ENCODE measurements at regions not wholly inside any gene's neighbourhood (a gene's known extent, or its start where the extent isn't known, plus 50 kb on each side); places are given as distances from the start of the nearest gene placed in this dataset.

DNA sequence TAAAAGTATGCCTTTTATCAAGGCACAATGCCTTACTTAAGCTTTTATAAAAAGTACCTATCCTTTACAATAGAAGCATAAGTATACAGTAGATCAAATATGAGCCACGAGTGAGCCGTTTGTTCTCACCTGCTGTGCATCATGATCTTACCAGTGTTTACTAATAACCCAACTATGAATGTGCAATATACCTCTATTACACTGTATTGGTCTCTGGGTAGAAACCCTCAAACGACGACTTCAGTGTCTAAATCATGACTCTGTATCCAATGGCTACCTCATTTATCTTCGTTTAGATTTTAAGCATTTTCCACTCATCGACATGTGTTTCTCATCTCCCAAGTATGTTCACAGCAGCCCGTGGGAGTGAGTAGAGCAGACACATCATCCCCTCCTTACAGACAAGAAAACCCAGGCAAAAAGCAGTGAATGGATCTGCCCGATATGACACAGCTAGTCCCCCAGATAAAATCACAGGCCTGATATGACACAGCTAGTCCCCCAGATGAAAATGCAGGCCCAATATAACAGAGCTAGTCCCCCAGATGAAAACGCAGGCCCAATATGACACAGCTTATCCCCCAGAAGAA, 279.8 kb downstream of the TNS1 start:
- no peak for DNase-seq (ENCODE audit: low read depth in 2 of 2)

DNA sequence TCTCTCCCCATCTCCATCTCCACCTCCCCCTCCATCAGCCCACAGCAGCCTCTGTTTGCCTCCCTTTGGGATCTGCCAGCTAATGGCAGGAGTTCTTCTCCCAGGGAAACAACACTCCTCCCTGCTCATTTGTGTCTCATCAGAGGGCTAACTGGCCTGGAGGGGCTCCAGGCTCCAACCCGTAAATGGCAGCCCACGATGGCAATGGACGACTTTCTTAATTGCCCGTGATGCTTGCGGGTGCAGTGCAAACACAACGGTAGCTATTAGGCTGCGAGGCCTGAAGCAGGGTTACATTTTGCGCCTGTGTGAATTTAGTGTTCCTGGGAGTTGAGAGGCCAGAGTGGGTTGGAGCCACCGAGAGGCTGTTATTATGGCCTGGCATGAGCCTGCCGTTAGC, 285.1 kb downstream of the TNS1 start:
- no peak for DNase-seq (ENCODE audit: low read depth in 2 of 2)

DNA sequence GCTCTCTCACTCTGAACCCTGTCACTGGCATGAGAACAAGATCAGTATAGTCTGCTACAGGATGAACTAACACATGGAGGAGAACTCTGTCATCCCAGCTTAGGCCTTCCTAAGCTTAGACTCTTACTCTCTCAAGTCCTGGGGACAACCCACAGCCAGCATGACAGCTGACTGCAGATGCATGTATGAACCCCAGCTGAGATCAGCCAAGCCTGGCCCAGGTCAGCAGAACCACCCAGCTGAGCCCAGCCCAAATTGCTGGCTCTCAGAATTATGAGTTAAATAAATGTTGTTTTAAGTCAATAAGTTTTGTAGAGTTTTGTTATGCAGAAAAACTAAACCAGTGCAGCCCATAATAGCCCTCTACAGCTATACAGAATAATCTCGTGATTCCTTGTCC, 287.3 kb downstream of the TNS1 start:
- DNase-seq (ENCODE audit: low read depth in 2 of 2) = no peak

DNA sequence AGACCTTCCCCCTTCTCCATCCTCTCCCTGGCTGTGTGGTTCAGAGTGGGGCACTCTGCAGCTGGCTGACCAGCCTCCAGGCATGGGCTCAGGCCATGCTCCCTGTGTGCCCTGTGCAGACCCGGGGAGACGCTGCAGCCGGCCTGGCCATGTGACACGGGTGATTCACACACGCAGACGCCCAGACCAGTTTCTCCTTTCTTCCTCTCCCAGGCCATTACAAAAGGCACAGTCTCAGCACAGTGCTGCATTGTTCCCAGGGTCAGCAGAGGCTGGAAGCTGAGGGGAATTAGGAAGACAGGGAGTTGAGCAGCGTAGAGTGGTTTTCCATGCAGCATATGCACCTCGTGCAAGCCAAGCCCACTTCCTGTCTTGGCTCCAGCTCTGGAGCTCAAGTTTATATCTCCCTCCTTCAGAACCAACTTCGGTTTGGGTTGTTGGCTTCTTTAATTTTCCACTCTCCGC, 288.5 kb downstream of the TNS1 start:
- DNase-seq (ENCODE audit: low read depth in 2 of 2) = no peak

DNA sequence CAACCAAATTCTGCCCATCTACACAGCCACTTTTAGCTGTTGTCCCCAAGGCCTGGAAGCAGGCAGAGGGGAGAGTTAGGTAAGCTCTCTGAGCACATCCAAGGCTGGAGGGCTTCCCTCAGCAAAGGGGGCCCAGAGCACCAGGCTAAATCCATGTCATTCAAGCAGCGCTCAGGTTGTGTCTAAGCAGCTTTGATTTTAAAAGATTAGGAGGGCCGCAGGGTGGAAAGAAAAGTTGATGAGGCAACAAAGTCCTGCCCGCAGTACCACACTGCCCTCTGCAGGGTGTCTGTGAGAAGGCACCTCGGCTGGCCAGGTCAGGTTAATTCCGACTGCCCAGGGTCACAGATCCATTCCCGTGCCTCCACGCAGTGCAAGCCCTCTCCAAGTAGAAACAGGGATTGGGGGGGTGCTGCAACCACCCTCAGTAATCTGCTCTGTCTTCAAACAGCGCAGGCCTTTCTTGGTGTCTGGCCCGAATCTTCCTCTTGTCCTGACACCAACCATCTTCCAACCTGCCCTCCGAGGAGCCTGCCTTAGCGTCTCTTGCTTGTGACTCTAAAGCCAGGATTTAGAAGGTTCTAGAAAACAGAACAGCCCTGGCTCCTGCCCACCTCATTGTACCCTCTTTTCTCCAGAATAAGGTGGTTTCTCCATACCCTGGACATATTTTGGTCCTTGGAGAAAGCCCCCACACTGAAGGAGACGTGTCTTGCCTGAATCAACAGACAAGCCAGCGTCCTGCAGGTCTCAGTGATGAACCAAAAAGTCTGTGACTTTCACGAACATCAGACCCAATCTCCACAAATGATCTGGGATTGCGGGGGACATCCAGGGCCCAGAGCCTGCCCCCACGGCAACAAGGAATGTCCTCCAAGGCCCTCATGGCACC, 289.2 kb downstream of the TNS1 start:
- peak; percentile 22 to 29 for DNase-seq (ENCODE audit: low read depth in 2 of 2)

GRCh38 chr2:217712431-217712830, 290.4 kb downstream of the TNS1 start:
- no peak for DNase-seq (ENCODE audit: low read depth in 2 of 2)

GRCh38 chr2:217711188-217711587, 291.6 kb downstream of the TNS1 start:
- DNase-seq (ENCODE audit: low read depth in 2 of 2) = no peak

DNA sequence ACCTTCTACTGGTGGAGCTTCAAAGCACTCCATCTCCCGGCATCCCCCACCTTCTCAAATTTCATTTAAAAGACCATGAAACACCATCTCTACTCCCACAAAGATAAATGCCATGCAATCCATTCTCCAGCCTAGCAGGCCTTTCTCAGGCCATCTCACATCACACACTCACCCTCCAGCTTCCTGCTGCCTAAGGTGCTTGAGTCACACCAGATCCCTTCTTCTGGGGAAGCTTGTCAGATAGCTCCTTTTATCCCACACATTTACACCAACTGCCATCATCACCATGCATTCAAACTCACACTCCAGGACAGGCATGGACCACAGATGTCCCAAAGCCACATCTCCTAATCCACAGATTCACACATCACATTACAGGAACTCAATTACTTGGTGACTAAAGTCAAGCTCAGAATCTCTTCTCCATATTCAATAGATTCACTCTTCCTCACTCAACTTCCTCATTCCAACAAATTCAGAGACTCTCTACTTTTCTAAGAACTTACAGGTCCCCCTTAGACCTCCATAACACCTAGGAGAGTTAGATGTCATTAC, 292.5 kb downstream of the TNS1 start:
- no peak for DNase-seq (ENCODE audit: low read depth in 2 of 2)

- DNase-seq (ENCODE audit: low read depth in 2 of 2) = no peak
Observed at GRCh38 chr2:217709478-217710210, 293.2 kb downstream of the TNS1 start.

DNA sequence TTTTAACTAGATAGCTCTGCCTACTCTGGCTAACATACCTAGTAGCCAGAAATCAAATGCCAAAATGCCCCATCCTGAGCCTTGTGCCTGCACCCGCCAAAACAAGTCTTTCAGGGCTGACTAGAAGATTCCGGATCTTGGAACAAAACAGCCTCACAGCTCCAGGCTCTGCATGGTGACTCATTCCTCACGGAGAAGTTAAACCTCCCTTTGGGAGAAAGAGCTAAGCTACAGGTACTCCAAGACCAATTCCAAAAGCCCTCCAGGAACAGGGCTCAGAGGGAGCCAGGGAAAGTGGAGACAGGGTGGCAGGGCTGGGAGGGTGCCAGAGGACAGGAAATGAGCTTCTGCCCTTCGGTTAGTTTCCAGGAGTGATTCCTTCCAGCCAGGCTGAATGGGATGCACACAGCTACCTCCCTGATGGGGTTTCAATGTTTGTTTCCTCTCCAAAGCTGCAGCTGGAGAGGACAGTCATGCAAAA, 295.6 kb downstream of the TNS1 start:
- DNase-seq (ENCODE audit: low read depth in 2 of 2) = no peak

DNA sequence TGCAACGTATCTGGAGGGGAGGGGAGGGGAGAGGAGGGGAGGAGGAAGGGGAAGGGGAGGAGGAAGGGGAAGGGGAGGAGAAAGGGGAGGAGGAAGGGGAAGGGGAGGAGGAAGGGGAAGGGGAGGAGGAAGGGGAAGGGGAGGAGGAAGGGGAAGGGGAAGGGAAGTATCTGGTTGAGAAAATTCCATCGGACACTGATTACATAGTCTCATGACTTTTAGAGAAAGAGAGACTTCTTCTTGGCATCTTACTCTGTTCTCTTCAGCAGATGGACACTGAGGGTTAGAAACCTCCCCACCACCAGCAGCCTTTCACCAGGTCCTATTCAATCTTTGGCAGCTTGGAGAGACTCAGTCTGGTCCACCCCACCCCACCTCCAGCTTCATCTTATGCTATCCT, 296.3 kb downstream of the TNS1 start:
- no peak for DNase-seq (ENCODE audit: low read depth in 2 of 2)

DNA sequence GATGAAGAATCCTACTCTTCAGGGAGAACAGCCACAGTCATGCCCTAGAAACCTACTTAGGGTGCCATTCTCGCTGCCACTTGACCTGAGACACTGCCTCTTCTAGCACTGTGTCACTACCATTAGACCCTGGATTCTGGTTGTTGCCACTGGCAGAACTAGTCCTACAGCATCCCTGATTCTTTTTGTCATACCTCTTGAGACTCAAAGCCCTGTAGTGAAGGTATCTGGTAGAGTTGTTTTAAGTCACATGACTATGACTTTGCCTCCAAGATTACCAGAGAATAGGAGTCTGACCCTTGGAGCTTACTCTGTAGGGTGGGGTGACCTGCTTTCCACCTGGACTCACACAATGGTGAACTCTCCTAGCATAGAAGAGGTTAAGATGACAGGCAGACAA, 296.7 kb downstream of the TNS1 start:
- no peak for DNase-seq (ENCODE audit: low read depth in 2 of 2)

- no peak for DNase-seq (ENCODE audit: low read depth in 2 of 2)
Observed at GRCh38 chr2:217705461-217705860, 297.3 kb downstream of the TNS1 start.

GRCh38 chr2:217703999-217704398, 298.8 kb downstream of the TNS1 start:
- no peak for DNase-seq (ENCODE audit: low read depth in 2 of 2)

GRCh38 chr2:217703102-217703501, 299.7 kb downstream of the TNS1 start:
- DNase-seq (ENCODE audit: low read depth in 2 of 2) = no peak

- no peak for DNase-seq (ENCODE audit: low read depth in 2 of 2)
Observed at GRCh38 chr2:217701622-217702021, 301.2 kb downstream of the TNS1 start.

DNA sequence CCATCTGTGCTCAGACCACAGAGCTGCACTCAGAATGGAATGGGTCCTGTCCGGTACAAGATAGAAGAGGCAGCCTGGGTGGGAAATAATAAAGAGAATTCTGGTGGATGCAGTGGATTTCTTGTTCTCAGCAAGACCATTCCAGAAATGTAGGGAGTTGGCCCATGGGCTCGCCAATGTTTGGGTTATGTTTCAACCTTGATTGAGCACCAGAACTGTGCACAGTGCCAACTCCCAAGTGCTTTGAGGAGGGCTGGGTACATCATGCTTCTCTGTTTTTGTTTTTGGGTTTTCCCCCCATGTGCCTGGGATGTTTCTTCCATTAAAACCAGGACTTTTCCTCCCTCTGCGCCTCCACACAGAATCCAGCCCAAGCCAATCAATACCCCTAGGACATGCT, 304.1 kb downstream of the TNS1 start:
- no peak for DNase-seq (ENCODE audit: low read depth in 2 of 2)

- DNase-seq (ENCODE audit: low read depth in 2 of 2) = no peak
Observed at GRCh38 chr2:217695033-217695520, 307.7 kb downstream of the TNS1 start.

DNA sequence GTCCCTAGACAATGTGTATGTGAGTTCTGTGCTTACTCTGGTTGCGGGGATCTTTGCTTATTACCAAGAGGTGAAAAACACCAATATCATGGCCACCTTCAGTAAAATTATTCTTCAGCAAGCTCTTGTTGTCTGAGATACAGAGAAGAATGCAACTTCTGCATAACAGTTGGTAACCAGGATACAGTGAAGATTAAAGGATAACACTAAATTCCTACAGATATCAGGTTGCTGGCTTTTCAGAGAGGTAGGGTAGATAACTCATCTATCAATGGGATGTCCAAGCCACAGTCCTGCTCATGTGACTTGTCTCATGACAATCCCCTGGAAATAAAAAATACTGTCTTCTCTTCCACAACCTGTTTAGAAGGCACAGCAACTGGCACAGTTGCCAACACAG, 308.5 kb downstream of the TNS1 start:
- DNase-seq (ENCODE audit: low read depth in 2 of 2) = no peak

- DNase-seq (ENCODE audit: low read depth in 2 of 2) = no peak
Observed at GRCh38 chr2:217693363-217693762, 309.4 kb downstream of the TNS1 start.

DNA sequence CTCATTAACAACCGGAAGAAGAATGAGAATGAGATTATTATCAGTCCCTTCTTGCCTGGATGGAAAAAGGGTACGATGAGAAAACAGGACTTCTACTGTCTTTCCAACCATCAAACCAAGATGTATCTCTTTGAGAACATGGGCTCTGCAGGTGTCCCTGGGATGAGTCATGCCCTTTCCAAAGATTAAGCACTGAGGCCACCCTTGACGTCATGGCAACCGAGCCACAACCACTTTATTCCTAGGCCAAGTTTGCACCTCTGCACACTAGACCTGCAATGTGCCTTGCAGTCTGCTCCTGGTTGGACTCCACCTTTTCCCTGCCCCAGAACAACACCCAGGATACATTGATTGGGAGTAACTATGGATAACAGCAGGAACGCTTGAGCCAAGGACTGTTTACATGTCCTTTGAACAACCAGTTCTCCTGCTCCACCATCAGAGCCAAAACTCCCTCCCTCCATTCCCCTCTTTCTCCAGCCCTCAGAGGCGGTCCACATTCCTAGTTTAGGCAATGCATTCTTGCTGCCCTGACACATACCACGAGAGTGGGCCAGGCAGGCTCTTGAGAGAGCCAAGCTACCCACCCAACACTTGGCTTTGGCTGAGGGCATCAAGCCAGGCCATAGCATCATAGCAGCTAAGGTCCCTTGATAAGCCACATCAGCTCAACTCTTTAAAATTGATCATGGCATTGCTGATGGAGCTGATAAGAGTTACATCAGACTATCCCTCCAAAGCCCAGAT, 310.7 kb downstream of the TNS1 start:
- no peak for DNase-seq (ENCODE audit: low read depth in 2 of 2)

Data from stimulated activated CD8-positive, alpha-beta memory T cell treated with anti-CD3 and anti-CD28 coated beads, Interleukin-15, amount 100 ng/mL, for 4 hours (primary cell).